ENCODE measurements at regions not wholly inside any gene's neighbourhood (a gene's known extent, or its start where the extent isn't known, plus 50 kb on each side); places are given as distances from the start of the nearest gene placed in this dataset.

DNA sequence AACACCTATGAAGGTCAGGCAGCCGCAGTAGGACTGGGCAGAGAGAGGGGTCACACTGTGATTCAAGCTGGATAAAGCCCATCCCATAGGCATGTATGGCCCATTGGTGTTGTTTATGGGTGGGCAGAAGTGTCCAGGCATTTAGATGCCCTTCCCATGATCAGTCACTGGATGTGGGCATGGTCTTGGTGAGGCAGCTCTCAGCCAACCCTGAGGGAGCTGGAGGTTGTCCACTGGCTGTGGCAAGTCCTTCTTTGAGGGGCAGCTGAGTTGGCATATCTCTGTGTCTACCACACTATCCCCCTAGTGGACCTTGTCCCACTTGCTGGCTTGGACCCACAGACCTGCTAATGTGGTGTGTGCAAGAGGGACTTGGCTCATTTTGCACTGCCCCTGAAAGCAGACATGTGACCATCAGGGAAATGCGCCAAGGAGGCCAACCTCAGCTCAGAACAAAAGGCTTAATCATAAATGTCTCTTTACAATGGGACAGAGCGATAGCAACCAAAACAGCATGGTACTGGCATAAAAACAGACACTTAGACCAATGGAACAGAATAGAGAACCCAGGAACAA is 82.0 kb downstream of the TMEM17 start:
- H3K27ac ChIP-seq, result no peak overlapping the region
- no peak for DNase-seq
- no peaks in the 10 kb centered on the region for H3K9me3 ChIP-seq (ENCODE audit: severe bottlenecking)
- H3K36me3 ChIP-seq, result no peaks in the 10 kb centered on the region
- no peaks in the 10 kb centered on the region for H3K27me3 ChIP-seq (ENCODE audit: insufficient read depth, low read depth, severe bottlenecking)
- no peak overlapping the region for H3K4me3 ChIP-seq (ENCODE audit: low read depth, low read length)
- TF ChIP-seq, protein P1, sequence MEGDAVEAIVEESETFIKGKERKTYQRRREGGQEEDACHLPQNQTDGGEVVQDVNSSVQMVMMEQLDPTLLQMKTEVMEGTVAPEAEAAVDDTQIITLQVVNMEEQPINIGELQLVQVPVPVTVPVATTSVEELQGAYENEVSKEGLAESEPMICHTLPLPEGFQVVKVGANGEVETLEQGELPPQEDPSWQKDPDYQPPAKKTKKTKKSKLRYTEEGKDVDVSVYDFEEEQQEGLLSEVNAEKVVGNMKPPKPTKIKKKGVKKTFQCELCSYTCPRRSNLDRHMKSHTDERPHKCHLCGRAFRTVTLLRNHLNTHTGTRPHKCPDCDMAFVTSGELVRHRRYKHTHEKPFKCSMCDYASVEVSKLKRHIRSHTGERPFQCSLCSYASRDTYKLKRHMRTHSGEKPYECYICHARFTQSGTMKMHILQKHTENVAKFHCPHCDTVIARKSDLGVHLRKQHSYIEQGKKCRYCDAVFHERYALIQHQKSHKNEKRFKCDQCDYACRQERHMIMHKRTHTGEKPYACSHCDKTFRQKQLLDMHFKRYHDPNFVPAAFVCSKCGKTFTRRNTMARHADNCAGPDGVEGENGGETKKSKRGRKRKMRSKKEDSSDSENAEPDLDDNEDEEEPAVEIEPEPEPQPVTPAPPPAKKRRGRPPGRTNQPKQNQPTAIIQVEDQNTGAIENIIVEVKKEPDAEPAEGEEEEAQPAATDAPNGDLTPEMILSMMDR (IDR thresholded peaks at IDR 0.05; ENCODE audit: low read depth, low read length), result no peak

DNA sequence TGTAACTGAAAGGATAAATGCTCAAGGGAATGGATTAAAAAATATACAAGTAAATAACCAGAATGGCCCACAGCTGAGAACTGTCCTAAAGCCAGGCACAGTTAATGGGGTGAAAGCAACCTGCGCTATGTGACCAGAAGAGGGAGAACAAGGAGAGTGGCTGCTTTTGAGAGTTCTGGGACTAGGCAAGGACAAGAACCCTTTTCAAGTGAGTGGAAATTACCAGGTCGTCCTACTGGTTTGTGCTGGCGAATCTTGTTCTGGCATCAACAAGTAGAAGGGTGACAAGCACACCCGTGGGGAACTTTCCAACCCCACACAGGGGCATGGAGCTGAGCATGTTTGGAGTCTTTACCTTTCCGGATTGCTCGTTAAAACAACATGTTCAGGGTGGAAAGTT is 82.8 kb downstream of the TMEM17 start:
- Histone ChIP-seq H3K9me3 (ENCODE audit: severe bottlenecking) (no peaks in the 10 kb centered on the region), H3K27me3 (ENCODE audit: insufficient read depth, low read depth, severe bottlenecking) (no peaks in the 10 kb centered on the region), H3K36me3 (no peaks in the 10 kb centered on the region), H3K4me3 (ENCODE audit: low read depth, low read length) (no peak overlapping the region), H3K27ac (no peak overlapping the region)
- no peak for DNase-seq
- TF ChIP-seq, protein P1 (IDR thresholded peaks at IDR 0.05; ENCODE audit: low read depth, low read length), result peak; percentile 47

DNA sequence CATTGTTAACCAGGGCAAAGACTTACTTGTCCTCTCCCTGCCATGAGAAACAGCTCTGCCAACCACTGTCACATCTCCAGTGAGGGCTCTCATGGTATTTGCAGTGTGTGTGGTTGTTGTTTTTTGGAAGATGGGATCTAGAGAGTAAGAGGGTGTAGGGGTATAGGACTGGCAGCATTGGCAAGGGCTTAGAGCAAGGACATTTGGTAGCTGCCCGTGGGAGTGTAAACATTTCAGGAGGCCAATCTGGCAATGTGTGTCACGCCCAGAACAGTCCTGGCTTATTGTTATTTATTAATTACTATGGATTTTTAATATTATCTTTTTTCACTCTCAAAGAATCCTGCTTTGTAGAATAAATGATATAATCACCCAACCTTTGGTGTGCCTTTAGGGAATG is 90.5 kb downstream of the TMEM17 start:
- Histone ChIP-seq H3K27ac (no peak overlapping the region), H3K4me3 (ENCODE audit: low read depth, low read length) (no peak overlapping the region), H3K27me3 (ENCODE audit: insufficient read depth, low read depth, severe bottlenecking) (no peaks in the 10 kb centered on the region), H3K36me3 (no peaks in the 10 kb centered on the region), H3K9me3 (ENCODE audit: severe bottlenecking) (no peaks in the 10 kb centered on the region)
- no peak for DNase-seq
- TF ChIP-seq, protein P1 (IDR thresholded peaks at IDR 0.05; ENCODE audit: low read depth, low read length), result no peak

DNA sequence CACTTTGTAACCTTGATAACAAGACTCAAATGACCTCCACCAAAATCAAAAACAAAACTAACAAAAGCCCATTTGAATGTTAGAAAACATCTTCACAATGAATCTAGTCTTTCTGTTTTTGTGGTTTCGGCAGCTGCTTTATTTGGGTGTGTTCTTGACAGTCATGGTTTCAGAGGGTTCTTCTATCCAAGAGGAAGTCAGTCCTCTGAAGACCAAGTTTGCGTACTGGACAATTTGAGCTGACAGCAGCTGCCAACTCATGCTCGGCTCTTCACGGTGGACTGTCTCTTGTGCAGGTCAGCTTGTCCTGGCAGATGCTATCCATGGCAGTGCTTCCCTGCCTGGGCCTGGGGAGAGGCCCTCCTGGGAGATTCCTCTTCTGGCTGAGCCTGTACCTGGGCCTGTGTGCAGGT is 91.0 kb downstream of the TMEM17 start:
- TF ChIP-seq, protein P1 (IDR thresholded peaks at IDR 0.05; ENCODE audit: low read depth, low read length), result no peak
- no peak overlapping the region for H3K27ac ChIP-seq
- no peaks in the 10 kb centered on the region for H3K27me3 ChIP-seq (ENCODE audit: insufficient read depth, low read depth, severe bottlenecking)
- DNase-seq, result no peak
- H3K9me3 ChIP-seq (ENCODE audit: severe bottlenecking), result no peaks in the 10 kb centered on the region
- H3K4me3 ChIP-seq (ENCODE audit: low read depth, low read length), result no peak overlapping the region
- no peaks in the 10 kb centered on the region for H3K36me3 ChIP-seq

DNA sequence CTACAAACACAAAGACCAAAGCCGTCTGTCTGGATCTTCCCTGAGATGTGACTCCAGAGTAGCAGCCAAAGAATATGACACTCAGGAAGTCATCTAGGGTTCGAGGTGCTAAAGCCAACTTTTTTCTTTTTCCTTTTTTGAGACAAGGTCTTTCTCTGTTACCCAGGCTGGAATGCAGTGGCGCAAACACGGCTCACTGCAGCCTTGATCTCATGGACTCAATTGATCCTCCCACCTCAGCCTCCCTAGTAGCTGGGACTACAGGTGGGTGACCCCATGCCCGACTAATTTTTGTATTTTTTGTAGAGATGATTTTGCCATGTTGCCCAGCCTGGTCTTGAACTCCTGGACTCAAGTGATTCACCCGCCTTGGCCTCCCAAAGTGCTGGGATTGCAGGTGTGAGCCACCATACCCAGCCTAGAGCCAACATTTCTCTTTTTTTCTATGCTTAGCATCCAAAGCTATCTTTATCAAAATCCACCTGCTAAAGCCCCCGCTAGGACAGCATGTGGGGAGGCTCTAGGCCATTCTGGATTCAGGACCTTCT is 92.8 kb downstream of the TMEM17 start:
- no peak overlapping the region for H3K27ac ChIP-seq
- H3K27me3 ChIP-seq (ENCODE audit: insufficient read depth, low read depth, severe bottlenecking), result no peaks in the 10 kb centered on the region
- H3K4me3 ChIP-seq (ENCODE audit: low read depth, low read length), result no peak overlapping the region
- no peak for DNase-seq
- TF ChIP-seq, protein P1 (IDR thresholded peaks at IDR 0.05; ENCODE audit: low read depth, low read length), result no peak
- no peaks in the 10 kb centered on the region for H3K9me3 ChIP-seq (ENCODE audit: severe bottlenecking)
- no peaks in the 10 kb centered on the region for H3K36me3 ChIP-seq

DNA sequence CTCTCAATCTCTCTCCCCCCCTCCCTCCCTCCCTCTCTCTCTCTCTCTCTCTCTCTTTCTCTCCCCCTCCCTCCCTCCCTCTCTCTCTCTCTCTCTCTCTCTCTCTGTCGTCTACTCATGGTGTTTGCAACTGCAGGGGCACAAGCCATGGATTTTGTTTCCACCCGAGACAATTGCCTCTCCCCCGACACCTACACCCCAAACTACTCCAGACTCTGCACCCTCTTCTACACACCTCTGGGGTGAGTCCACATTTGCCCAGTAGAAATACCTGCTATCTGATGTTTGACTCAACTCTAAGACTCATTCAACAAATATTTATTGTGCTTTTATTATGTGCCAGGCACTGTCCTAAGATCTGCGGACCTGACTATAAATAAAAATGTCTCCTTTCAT is 93.7 kb downstream of the TMEM17 start:
- Histone ChIP-seq H3K27ac (no peak overlapping the region), H3K27me3 (ENCODE audit: insufficient read depth, low read depth, severe bottlenecking) (no peaks in the 10 kb centered on the region), H3K36me3 (no peaks in the 10 kb centered on the region), H3K4me3 (ENCODE audit: low read depth, low read length) (no peak overlapping the region), H3K9me3 (ENCODE audit: severe bottlenecking) (no peaks in the 10 kb centered on the region)
- TF ChIP-seq, protein P1 (IDR thresholded peaks at IDR 0.05; ENCODE audit: low read depth, low read length), result no peak
- no peak for DNase-seq

All from WERI-Rb-1 (cell line).